ENCODE measurements at regions not wholly inside any gene's neighbourhood (a gene's known extent, or its start where the extent isn't known, plus 50 kb on each side); places are given as distances from the start of the nearest gene placed in this dataset.

DNA sequence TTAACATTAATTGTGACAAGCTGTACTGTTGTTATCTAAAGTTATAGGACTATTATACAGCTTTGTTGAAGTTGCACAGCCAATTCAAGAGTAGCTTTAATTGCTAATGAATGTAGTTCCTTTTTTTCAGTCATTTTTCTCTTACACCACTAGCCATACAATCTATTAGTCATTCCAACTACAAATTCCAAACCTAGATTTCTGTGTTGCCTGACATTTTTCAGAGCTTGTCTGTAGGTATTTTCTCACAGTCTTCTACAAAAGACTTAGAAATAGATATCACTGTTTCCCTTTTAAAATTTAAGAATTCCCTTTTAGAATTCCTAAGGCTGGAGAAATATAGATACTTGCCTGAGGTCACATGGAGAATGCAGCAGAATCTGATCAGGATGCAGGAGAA is 307.0 kb upstream of the HS3ST1 start:
- DNase-seq (ENCODE audit: low read depth in 2 of 3, low spot score in 1 of 3): no peak

DNA sequence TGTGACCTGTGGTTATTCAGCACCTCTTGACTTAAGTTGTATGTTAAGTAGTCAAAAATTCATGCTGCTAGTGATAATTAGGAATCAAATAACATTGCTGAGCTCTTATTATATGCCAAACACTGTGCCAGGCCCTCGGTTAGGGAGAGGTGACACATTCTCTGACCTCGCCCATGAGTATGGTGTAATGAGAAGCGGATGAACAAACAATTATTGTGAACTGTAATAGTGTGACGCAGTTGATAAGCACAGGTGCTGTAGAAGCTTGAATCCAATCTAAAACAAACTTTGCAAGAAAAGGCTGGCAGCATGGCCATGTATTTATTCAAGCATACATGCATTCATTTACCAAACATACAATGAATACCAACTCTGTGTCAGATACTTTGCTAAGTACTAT is 303.5 kb upstream of the HS3ST1 start:
- no peak for DNase-seq (ENCODE audit: low read depth in 2 of 3, low spot score in 1 of 3)

DNA sequence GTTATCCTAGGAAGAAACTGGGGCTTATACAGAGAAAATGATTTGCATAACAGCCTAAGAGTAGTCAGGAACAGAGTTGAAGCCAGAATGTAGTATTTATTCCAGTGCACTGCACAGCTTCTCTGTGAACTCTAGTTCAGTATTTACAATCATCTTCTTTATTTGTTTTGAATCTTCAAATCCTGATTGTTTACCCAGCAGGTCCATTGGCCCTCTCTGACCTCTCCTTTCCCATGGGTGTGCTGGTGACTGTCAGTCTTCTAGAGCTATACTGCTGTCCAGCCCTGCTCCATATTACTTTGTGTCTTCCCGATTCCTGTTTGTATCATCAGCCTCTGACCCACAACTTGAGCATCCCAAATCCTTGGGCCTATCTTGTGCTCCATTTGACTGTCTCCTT is 301.9 kb upstream of the HS3ST1 start:
- no peak for DNase-seq (ENCODE audit: low read depth in 2 of 3, low spot score in 1 of 3)

DNA sequence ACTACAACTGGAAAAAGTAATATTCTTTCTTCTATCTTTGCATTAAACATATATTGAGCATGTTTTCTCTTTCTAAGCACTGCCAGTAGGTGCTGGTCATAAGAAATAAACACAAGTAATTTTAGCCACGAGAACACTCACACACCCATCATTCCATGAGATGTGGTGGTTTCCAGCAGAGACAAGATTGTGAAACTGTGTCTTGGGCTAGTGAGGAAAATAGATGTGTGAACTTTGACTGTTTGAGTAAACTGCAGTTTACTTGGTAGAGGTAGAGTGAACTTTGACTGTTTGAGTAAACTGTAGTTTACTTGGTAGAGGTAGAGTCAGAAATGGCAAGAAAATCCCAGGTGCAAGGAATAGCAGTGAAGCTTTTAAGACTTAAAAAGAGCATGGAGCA is 300.9 kb upstream of the HS3ST1 start:
- no peak for DNase-seq (ENCODE audit: low read depth in 2 of 3, low spot score in 1 of 3)

DNA sequence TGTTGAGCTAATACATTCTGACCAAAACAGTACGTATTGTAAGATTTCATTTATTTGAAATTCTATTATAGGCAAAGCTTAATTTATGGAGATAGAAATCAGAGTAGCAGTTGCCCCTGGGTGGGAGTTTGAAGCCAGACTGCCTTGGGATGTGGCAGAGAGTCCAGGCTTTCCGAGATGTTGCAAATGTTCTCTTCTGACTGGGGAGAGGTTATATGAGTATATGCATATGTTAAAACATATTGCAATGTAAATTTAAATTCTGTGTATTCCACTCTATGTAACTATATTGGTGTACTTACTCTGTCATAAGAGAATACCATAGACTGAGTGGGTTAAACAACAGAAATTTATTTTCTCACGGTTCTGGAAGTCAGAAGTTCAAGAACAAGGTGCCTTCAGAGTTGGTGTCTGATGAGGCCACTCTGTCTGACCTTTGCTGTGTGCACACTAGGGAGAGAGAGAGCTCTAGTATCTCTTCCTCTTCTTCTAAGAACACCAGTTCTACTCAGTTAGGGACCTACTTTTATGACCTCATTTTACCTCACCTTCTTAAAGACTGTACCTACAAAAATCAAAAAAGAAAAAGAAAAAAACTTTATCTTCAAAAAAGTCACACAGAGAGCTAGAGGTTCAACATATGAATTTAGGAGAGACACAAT is 299.3 kb upstream of the HS3ST1 start:
- DNase-seq (ENCODE audit: low read depth in 2 of 3, low spot score in 1 of 3): no peak

DNA sequence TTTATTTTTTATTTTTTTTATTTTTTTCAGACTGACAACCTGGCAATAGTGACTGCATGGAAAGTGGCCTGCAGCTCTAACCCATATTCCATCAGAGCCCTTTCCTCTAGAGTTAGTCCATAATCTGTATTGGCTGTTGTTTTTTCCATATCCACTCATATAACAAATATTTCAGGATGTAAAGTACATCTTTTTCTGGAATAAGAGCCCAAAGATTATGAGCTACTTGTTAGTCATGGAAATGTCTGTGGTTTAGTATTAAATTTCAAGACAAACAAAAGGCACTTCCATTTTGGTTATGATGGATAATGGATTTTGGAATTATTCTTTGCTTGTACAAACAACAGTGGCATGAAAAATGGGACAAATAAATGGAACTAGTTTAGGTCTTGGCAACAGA is 296.0 kb upstream of the HS3ST1 start:
- DNase-seq (ENCODE audit: low read depth in 2 of 3, low spot score in 1 of 3): no peak

DNA sequence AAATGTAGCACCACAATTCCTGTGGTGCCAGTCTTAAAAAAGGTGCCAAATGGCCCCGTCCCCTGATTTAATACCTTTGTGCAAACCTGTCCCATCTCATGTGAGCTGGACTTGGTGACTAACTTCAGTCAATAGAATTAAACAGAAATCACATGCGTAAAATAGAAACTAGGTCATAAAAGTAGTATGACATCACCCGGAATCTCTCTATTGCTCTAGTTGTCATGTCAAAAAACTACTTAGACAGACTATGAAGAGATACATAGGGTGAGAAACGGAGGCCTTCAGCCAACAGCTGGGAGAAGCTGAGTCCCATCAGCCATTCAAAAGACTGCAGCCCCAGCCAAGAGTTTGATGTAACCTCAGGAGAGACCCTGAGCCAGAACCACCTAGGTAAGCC is 293.5 kb upstream of the HS3ST1 start:
- DNase-seq (ENCODE audit: low read depth in 2 of 3, low spot score in 1 of 3): no peak

DNA sequence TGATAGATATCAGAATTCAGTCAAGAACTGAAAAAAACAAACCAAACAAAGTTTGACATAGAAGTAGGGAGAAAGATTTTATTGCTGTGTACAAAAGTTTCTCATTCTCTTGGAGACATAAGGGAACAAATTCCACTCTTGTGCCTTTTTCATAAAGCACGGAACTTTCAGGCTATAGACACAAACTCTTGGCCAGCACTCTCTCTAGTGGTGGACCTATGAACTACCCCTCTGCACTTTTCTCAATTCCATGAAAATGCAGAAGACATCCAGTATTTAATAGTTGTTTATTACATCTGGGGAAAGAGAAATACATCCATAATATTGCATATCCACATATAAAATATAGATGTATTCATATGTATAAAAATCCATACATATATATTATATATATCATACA is 291.6 kb upstream of the HS3ST1 start:
- peak in 1 of 3 donors; percentile 1 for DNase-seq (ENCODE audit: low read depth in 2 of 3, low spot score in 1 of 3)

DNA sequence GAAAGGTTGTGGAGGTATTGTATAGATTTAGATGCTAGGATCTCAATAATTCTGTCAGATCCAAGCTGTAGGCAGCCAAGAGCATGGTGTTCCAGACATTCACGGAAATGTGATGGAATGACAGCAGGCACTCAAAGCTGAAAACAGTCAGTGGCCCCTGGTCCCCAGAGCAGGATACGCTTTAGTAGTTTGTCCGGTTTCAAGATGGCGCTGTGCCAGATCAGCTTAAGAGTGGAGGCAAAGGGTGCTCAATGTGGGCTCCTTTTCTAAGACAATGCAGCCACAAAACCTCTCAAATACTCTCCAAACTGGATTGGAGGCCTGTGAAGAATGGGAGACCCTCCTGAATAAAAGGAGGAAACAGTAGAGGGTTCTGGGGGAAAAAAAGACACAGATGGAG is 291.2 kb upstream of the HS3ST1 start:
- no peak for DNase-seq (ENCODE audit: low read depth in 2 of 3, low spot score in 1 of 3)

DNA sequence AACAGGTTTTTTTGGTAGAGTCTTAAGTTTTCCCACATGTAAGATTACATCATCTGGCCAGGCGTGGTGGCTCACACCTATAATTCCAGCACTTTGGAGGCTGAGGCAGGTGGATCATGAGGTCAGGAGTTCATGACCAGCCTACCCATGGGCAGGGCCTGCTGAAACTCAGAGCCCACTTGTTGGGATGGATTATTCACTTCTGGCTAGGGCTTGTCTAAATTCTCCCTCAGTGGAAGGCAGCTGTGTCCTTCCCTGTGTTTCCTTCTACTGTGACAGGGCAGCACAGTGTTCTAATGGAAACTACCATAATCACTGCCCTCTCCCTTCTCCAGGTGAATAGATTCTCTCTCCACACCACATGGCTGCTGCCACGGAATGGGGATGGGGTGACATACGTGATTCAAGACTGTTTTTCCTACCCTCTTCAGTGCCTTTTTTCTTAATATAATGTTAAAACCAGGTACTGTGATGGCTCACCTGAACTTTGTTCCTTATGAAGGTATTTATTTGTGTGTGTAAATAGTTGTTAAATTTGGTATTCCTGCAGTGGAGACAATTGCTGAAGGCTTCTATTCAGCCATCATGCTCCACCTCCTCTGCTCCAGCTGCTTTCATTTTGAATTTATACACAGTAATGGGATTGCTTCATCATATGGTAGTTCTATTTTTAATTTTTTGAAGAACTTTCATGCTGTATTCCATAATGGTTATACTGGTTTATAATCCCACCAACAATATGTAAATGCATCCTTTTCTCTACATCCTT is 287.2 kb upstream of the HS3ST1 start:
- no peak for DNase-seq (ENCODE audit: low read depth in 2 of 3, low spot score in 1 of 3)

DNA sequence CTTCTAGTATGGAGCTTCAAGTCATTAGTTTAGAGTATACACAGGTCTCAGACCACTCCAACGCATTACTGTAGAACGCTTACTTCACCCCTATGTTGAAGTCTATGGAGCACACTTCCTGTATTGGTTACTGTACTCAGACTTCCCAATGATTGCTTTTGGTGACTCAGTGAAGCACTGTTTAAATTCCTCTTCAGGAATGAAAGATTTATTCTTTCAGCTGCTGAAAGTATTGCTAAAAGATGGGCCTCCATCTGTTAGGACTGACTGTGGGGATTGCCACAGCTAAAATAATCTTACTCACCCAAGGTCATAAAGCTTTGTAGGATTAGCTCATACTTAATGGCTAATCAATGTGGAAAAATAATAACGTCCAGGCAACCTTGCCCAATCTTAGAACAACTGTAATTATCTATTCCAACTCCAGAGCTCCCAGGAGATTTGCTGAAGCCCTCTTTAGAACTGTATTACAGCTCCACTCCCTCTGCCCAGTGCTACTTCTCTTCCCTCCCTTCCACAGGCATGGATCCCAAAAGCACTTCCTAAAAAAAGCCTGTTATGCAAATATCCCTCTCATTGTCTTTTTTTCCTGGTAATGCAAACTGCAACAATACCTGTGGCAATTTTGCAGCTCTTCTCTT is 281.9 kb upstream of the HS3ST1 start:
- DNase-seq (ENCODE audit: low read depth in 2 of 3, low spot score in 1 of 3): no peak

DNA sequence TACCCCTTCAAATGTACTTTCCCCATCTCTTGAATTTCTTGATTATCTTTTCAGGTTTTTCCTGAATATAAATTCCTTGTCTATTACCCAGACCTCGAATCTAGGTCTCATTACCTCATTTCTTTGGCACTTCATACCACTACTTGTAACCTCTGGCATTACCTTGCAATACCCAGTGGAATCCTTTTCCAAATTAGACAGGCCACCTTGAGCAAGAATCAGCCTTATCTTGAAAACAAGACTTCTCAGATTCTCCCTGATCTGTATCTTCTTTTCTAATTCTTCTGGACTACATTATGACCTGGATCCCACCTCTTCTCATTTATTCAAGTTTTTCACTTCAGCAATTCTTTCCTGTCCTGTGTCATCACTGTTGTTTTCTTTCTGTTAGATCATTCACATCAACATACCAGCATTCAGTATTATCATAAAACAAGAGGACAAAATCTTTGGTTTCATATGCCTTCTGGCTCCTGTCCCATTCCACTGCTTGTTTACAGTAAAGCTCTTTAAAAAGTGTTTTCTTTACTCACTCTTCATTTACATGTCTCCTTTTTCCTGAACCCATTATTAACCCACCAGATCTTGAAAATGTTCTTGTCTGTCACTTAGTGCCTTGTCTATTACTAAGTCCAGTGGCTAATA is 275.6 kb upstream of the HS3ST1 start:
- DNase-seq (ENCODE audit: low read depth in 2 of 3, low spot score in 1 of 3): no peak

DNA sequence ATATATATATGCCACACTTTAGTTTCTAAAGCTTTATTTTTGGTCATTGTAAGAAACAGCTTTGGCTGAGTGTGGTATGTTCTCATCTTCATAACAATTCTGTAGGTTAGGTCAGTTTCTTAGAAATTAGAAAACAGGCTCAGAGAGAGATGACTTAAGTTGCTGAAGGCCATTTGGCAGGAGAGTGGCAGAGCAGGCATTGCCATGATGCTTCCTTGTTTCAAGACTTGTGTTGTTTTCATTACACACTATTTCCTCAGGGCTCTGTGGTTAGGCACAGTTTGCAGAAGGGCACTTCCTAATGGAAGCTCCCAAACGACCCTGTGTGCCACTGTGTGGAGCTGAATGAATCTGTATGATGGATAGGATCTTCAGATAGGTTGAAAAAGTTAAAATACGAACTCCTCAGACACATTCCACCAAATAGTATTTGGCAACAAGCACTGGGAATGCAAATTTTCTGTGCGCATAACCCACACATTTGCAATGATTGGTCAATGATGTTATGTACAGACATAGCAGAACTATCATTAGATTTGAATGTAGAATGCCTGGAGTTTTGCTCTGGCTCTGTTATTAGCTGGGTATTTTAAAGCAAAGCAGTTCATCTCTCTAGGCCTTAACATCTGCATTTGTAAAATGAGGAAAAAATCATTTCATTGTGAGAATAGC is 274.3 kb upstream of the HS3ST1 start:
- DNase-seq (ENCODE audit: low read depth in 2 of 3, low spot score in 1 of 3): no peak

DNA sequence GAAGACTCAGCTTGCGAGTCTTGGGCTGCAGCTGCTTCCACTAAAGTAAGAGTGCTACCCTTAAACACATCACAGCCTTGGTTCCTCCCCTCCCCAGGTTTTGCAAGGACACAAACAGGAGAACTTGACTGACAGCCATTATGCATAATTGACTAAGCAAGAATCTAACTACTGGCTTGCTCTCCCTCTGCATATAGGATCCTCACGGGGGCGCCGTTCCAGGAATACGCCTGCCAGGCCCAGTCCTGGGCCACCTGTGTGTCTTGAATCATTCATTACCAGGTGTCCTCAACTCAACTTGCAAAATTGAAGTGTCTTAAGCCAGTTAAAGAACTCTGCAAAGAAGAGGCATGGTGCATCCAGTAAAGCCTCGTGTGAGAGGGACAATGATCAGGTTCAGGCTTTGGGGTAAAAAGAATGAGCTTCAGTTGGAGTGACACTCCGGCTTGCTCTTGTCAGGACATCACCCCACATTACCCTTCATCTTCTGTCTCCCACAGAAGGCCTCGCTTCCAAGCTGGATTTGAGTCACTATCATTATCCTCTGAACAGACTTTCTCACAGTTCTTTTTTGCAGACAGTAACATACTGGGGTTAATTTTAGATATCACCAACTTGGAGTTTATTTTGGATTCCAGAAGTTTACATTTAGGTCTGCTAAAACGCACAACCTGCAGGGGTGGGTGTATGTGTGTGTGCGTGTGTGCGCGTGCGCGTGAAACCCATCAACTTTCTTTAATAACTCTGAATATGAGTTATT is 273.5 kb upstream of the HS3ST1 start:
- no peak for DNase-seq (ENCODE audit: low read depth in 2 of 3, low spot score in 1 of 3)

DNA sequence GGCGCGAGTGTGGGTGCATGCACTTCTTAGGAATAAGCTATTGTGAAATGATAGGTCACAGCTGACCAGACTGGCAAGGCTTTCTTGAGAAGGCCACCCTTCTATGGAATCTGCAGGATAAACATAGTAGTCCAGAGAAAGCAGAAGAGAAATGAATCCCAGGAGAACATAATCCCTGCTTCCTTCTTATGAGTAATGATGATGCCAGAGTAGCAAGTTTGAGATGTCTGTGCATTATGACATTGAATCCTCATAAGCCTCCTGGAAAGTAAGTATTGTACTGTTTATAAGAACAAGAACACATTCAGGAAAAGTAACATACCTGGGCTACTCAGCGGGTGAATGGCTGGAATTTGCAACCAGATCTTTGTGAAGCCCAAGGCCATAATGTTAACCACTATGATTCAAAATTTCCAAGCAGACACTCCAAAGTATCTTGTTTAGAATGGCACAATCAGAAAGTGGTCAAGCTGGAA is 272.1 kb upstream of the HS3ST1 start:
- no peak for DNase-seq (ENCODE audit: low read depth in 2 of 3, low spot score in 1 of 3)

DNA sequence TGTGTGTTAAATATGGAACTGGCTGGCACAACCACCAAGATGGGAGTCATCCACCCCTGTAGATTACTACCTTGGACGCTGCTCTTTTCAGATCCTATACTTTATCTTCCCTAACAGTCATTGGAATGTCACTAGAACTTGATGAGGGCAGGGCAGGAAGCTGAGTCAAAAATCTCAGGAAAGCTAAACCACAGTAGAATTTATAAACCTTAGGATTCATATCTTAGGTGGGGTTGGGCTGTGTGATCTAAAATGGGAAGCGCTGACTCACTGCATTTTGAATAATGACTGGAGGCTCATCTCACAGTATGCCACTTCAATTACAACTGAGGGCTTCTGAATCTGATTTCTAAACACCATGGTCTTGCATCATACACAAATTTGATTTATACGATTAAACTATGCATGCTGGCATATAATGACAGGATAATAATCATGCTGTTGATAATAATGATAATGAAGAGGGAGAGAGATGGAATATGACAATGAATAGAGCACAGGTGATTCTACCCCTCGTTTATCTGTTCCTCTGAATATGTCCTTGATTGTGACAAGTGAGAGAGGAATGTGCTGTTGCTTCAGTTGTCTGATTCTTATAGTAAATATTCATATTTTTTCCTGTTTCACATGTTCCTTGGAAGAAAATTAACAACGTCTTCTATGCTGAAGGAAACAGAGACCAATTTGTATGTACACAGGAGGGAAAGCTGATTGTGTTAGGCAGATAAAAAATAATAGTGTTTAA is 270.3 kb upstream of the HS3ST1 start:
- DNase-seq (ENCODE audit: low read depth in 2 of 3, low spot score in 1 of 3): no peak

DNA sequence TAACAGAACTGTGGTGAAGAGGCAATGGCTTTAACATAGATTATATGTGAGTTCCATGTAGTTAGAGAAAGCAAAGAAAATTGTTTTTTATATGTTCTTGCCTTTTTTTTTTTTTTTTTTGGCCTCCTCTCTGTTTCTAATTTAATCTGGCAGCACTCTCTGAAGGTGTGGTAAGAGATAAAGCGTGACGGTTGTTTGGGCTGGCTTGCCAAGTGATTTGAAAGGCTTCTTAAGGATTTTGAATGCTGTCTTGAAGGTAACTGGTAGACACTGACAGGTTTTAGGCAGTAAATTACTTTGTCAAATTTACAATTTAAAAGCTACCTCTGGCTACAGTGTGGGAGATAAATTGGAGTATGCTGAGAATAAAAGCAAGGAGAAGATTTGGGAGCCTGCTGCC is 269.3 kb upstream of the HS3ST1 start:
- DNase-seq (ENCODE audit: low read depth in 2 of 3, low spot score in 1 of 3): no peak

DNA sequence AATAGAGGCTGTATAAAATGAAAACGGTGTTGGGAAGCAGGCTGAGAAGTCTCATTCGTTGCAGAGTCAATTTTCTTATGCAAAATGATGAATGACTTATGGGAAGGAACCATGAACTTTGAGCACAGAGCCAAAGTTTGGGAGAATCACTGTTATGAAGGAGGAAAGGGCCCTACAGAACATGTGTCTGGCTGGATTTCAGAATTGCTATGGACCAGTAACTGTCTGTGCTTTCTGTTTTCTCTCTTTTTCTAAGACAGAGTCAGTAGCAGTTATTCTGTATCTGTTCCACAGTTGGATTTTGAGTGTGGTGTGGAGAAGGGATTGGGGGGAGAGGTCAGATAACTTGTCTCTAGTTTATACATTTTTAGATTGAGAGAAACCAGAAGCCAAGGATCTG is 265.0 kb upstream of the HS3ST1 start:
- no peak for DNase-seq (ENCODE audit: low read depth in 2 of 3, low spot score in 1 of 3)

DNA sequence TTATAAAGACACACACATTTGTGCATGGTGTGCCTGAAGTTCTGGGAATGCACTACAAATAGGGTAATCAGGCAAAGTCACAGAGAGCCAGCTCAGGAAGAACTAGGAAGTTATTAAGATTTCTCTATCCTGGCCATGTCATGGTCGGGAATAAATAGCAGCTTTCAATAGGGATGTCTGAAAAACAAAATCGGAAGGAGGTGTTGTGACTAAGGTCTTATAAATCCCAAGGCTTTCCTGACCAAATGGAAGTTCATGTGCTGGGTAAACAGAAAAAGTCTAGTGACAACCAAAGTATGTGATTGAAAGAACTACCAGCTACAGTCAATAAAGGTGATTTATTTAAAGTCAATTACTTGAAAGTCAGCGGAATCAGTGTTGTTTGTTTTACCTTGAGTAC is 262.5 kb upstream of the HS3ST1 start:
- no peak for DNase-seq (ENCODE audit: low read depth in 2 of 3, low spot score in 1 of 3)

DNA sequence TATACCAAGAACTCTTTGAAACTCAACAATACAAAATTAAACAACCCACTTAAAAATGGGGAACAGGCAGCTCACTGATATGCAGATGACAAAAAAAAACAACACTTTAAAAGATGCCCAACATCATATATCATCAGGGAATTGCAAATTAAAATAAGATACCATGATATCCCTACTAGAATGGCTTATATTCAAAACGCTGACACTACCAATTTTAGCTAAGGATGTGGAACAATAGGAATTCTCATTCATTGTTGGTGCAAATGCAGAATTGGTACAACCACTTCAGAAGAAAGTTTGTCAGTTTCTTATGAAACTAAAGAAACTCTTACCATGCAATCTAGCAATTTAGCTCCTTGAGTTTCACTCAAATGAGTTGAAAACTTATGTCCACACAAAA is 259.0 kb upstream of the HS3ST1 start:
- DNase-seq (ENCODE audit: low read depth in 2 of 3, low spot score in 1 of 3): no peak

Measured in stimulated activated CD4-positive, alpha-beta T cell treated with anti-CD3 and anti-CD28 coated beads, Interleukin-12 subunit alpha, Interleukin-12 subunit beta, amount 100 ng/mL, for 48 hours (primary cell).